Suppressor macrophage treated with lipopolysaccharide for 4 hours (primary cell): ENCODE measurements at regions not wholly inside any gene's neighbourhood (a gene's known extent, or its start where the extent isn't known, plus 50 kb on each side); places are given as distances from the start of the nearest gene placed in this dataset.
A peak's percentile ranks its signal among the peaks of the same experiment; 100 is the strongest.

ENCODE experiments used
- DNase-seq: peaks from one replicate; pipeline ENCODE4 v3.0.0-alpha.2; 2020

GRCh38 chr5:168165221-168165914 is 126.1 kb upstream of the WWC1 start:
- no peak for DNase-seq

GRCh38 chr5:168165977-168166376 is 125.5 kb upstream of the WWC1 start:
- no peak for DNase-seq

GRCh38 chr5:168167338-168167737 is 124.1 kb upstream of the WWC1 start:
- DNase-seq, result no peak

GRCh38 chr5:168168978-168169698 is 122.3 kb upstream of the WWC1 start:
- no peak for DNase-seq

- DNase-seq, result no peak
Observed at GRCh38 chr5:168169791-168170190, 121.7 kb upstream of the WWC1 start.

- DNase-seq, result no peak
Observed at GRCh38 chr5:168171901-168172759, 119.3 kb upstream of the WWC1 start.

GRCh38 chr5:168172760-168173223 is 118.7 kb upstream of the WWC1 start:
- no peak for DNase-seq

- DNase-seq, result no peak
Observed at GRCh38 chr5:168174376-168174775, 117.1 kb upstream of the WWC1 start.

- peak; percentile 9 for DNase-seq
Observed at GRCh38 chr5:168176251-168176650, 115.2 kb upstream of the WWC1 start.

- DNase-seq, result peak; percentile 9
Observed at GRCh38 chr5:168176941-168177340, 114.5 kb upstream of the WWC1 start.

- no peak for DNase-seq
Observed at GRCh38 chr5:168177831-168178450, 113.5 kb upstream of the WWC1 start.

- DNase-seq, result no peak
Observed at GRCh38 chr5:168179192-168179593, 112.3 kb upstream of the WWC1 start.

- DNase-seq, result no peak
Observed at GRCh38 chr5:168182269-168182668, 109.2 kb upstream of the WWC1 start.

GRCh38 chr5:168184103-168184502 is 107.3 kb upstream of the WWC1 start:
- no peak for DNase-seq

GRCh38 chr5:168186289-168187074 is 105.0 kb upstream of the WWC1 start:
- DNase-seq, result no peak

- DNase-seq, result no peak
Observed at GRCh38 chr5:168187614-168188013, 103.8 kb upstream of the WWC1 start.

GRCh38 chr5:168188182-168188581 is 103.3 kb upstream of the WWC1 start:
- no peak for DNase-seq

GRCh38 chr5:168192120-168192519 is 99.3 kb upstream of the WWC1 start:
- DNase-seq, result no peak

GRCh38 chr5:168193493-168194250 is 97.8 kb upstream of the WWC1 start:
- no peak for DNase-seq

- no peak for DNase-seq
Observed at GRCh38 chr5:168195110-168195509, 96.3 kb upstream of the WWC1 start.

GRCh38 chr5:168198359-168198758 is 93.1 kb upstream of the WWC1 start:
- DNase-seq, result no peak
